ENCODE measurements at regions not wholly inside any gene's neighbourhood (a gene's known extent, or its start where the extent isn't known, plus 50 kb on each side); places are given as distances from the start of the nearest gene placed in this dataset.

- H3K36me3 Mint-ChIP-seq, result no peaks in the 10 kb centered on the region
- no peaks in the 10 kb centered on the region for H3K9me3 Mint-ChIP-seq
- peaks cover 17% of the 10 kb centered on the region for H3K4me1 Mint-ChIP-seq
- no peak overlapping the region for H3K4me3 Mint-ChIP-seq
- no peaks in the 10 kb centered on the region for H3K27me3 Mint-ChIP-seq
- H3K27ac Mint-ChIP-seq, result no peak overlapping the region
These were observed 64.3 kb upstream of the PPARA start for GRCh38 chr22:46085828-46086576.

DNA sequence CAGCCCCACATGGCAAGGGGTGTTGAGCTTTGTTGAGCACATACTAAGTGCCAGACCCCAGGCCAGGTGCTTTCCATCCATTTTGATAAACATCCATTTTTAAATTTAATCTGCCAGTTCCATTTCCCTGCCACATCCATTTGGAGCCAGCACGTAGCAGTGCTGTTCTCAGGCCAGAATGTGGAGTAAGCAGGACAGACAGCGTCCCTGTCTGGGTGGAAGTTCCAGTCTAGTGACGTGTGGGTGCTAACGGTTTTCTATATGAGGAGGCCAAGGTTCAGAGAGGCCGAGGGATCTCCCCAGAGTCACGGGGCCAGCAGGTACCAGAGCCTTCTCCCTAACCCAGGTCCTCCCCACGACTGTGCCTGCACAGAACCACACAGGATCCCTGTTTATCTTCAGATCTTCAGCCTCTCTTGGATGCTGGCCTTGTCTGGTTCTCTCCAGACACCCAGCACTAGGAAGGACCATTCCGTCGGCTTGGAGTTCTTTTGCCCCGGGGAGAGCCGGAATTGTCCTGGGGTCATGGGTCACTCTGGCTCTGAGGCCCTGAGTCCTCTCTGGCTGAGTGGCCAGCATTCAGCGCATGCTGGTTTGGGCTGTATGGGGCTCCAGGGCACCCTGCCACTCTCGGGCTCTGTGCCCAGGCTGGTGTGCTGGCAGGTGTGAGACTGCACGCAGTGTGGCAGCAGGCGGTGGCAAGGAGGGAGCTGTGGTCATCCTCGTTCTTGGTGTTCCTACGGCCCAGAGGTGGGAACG is 63.6 kb upstream of the PPARA start:
- no peaks in the 10 kb centered on the region for H3K9me3 Mint-ChIP-seq
- no peak overlapping the region for H3K4me3 Mint-ChIP-seq
- H3K27me3 Mint-ChIP-seq, result no peaks in the 10 kb centered on the region
- no peaks in the 10 kb centered on the region for H3K36me3 Mint-ChIP-seq
- H3K4me1 Mint-ChIP-seq, result peaks cover 24% of the 10 kb centered on the region
- H3K27ac Mint-ChIP-seq, result no peak overlapping the region

GRCh38 chr22:46087336-46087690 is 63.0 kb upstream of the PPARA start:
- Mint-ChIP-seq H3K27me3 (no peaks in the 10 kb centered on the region), H3K9me3 (no peaks in the 10 kb centered on the region), H3K36me3 (no peaks in the 10 kb centered on the region), H3K27ac (no peak overlapping the region), H3K4me1 (peaks cover 20% of the 10 kb centered on the region), H3K4me3 (no peak overlapping the region)

DNA sequence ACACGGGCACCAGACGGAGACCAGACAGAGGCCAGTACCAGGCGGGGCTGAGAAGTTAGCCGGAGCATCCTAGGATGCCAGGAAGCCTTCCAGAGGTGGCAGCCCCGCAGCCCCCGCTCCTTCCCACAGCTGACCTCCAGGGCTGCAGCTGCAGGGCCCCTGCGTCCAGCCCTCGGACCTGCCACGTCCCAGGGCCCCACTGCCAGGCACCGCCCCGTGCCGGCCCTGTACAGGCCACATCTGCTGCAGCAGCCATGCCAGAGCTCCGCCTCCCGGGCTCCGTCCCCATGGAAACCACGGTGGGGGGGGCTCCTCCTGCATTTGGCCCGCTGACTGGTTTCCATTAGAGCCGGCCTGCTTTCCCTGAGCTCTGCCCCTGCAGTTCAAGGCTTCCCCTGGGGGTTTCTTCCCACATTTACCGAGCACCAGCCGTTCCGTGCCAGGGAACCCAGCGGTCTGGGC is 62.5 kb upstream of the PPARA start:
- Mint-ChIP-seq H3K4me3 (no peak overlapping the region), H3K9me3 (no peaks in the 10 kb centered on the region), H3K27me3 (no peaks in the 10 kb centered on the region), H3K4me1 (peaks cover 20% of the 10 kb centered on the region), H3K27ac (no peak overlapping the region), H3K36me3 (no peaks in the 10 kb centered on the region)

DNA sequence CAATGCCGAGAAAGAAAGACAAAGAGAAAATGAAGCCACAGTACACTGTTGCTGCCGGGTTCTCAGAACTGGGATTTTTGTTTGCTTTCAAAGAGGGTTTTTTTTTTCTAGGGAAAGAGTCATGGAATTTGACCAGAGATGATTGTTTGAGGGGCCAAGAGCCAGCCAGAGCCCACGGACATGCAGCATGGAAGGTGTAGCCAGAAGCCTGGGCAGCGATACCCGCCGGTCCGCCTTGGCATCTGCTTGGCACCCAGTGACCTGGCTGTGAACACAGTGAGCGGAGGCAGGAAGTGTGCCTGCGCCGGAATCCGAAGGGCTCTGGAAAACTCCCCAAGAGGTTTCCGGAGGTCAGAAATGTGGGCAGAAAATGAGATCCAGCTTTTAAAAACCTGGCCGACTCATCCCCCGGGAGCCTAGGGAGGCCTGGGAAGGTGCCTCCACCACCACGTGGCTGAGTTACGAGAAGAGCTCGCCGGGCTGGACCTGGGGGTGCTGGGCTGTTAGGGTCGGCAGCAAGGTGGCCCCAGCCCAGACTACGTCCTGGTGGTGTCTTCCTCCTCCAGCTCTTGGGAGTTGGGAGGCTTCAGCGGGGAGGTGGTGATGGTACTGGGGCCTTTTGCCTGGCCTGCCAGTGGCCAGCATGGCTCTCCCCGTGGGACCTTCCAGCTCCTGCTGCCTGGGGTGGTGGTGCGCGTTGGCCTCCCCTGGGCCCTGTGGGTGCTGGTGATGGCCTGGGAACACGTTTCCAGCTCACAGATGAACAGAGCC is 61.6 kb upstream of the PPARA start:
- Mint-ChIP-seq H3K4me1 (peaks cover 14% of the 10 kb centered on the region), H3K4me3 (no peak overlapping the region), H3K36me3 (no peaks in the 10 kb centered on the region), H3K27ac (no peak overlapping the region), H3K27me3 (no peaks in the 10 kb centered on the region), H3K9me3 (no peaks in the 10 kb centered on the region)

GRCh38 chr22:46089426-46090035 is 60.8 kb upstream of the PPARA start:
- Mint-ChIP-seq H3K27ac (no peak overlapping the region), H3K9me3 (no peaks in the 10 kb centered on the region), H3K4me3 (no peak overlapping the region), H3K27me3 (no peaks in the 10 kb centered on the region), H3K36me3 (no peaks in the 10 kb centered on the region), H3K4me1 (peaks cover 11% of the 10 kb centered on the region)

DNA sequence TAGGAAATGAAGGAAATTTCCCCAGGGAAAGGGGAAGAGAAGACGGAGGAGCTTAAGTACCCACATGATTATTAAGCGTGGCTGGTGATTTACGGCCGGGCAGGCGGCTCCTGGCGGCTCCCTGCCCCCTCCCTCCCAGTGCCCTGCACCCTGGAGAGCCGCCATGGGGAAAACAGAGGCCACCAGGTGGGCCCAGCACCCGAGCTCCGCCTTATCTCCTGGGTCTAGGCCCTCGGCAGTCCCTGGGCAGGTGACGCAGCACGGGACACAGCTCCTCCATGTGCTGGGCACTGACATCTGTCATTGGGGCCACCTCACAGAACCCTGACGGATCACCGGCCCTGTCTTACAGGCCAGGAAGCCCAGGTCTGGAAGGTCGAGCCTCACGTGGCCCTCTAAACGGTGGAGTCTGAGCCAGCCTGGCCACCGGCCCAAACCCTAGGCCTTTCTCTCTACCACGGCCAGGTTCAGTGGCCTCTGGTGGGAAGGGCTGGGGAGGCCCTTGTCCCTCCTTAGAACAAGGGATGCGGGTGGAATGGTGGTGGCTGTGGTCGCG is 60.2 kb upstream of the PPARA start:
- Mint-ChIP-seq H3K27me3 (no peaks in the 10 kb centered on the region), H3K36me3 (no peaks in the 10 kb centered on the region), H3K4me3 (no peak overlapping the region), H3K27ac (peak overlapping the region; percentile 30), H3K9me3 (no peaks in the 10 kb centered on the region), H3K4me1 (peaks cover 11% of the 10 kb centered on the region)

- no peaks in the 10 kb centered on the region for H3K36me3 Mint-ChIP-seq
- H3K9me3 Mint-ChIP-seq, result no peaks in the 10 kb centered on the region
- H3K27me3 Mint-ChIP-seq, result no peaks in the 10 kb centered on the region
- no peak overlapping the region for H3K4me3 Mint-ChIP-seq
- no peak overlapping the region for H3K27ac Mint-ChIP-seq
- H3K4me1 Mint-ChIP-seq, result peaks cover 11% of the 10 kb centered on the region
These were observed 59.6 kb upstream of the PPARA start for GRCh38 chr22:46090631-46091201.

DNA sequence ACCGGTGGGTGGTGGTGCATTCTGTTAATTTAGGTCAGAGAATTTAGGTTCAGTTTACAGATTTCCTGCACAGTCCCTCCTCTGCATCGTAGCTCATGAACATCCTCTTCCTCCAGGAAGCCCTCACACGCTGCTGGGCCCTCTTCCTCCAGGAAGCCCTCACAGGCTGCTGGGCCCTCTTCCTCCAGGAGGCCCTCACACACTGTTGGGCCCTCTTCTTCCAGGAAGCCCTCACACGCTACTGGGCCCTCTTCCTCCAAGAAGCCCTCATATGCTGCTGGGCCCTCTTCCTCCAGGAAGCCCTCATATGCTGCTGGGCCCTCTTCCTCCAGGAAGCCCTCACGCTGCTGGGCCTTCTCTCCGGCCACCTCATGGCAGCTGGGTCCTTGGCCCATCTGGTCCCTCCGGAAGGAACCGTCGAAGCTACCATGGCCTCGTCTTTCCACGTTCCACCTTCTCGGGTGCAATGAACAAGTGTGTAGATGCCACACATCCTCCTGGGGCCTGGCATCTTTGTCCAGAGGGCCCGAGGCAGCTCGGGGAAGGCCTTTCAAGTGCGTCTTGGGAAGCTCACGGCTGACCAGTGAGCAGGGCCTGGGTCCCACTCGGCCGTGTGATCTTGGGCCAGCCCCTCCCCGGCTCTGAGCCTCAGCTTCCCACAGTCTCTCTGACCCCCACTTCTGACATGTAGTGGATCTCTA is 58.9 kb upstream of the PPARA start:
- H3K4me3 Mint-ChIP-seq, result no peak overlapping the region
- peaks cover 11% of the 10 kb centered on the region for H3K4me1 Mint-ChIP-seq
- H3K9me3 Mint-ChIP-seq, result no peaks in the 10 kb centered on the region
- H3K36me3 Mint-ChIP-seq, result no peaks in the 10 kb centered on the region
- H3K27ac Mint-ChIP-seq, result no peak overlapping the region
- no peaks in the 10 kb centered on the region for H3K27me3 Mint-ChIP-seq

DNA sequence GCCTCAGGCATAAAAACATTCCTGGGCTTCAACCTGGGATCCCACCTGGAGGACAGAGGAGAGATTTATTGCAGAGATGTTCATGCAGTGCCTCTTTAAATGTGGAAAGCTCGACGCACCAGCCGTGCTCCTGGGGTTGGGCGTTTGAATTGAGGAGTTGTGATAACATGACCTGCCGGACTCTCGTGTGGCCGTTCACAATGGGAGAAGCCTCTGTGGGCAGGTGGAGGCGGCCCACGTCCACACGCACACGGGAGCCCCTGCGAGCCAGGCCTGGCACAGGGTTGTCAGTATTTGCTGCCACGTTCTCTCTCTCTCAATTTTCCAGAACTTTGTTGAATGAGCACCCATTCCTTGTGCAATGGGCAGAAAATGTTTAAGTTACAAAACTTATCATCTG is 58.3 kb upstream of the PPARA start:
- Mint-ChIP-seq H3K9me3 (no peaks in the 10 kb centered on the region), H3K4me1 (peaks cover 11% of the 10 kb centered on the region), H3K27ac (no peak overlapping the region), H3K36me3 (no peaks in the 10 kb centered on the region), H3K4me3 (no peak overlapping the region), H3K27me3 (no peaks in the 10 kb centered on the region)

- Mint-ChIP-seq H3K36me3 (no peaks in the 10 kb centered on the region), H3K27ac (no peak overlapping the region), H3K27me3 (no peaks in the 10 kb centered on the region), H3K9me3 (no peaks in the 10 kb centered on the region), H3K4me3 (no peak overlapping the region), H3K4me1 (peaks cover 11% of the 10 kb centered on the region)
These were observed 57.5 kb upstream of the PPARA start for GRCh38 chr22:46092670-46093410.

GRCh38 chr22:46093796-46094195 is 56.5 kb upstream of the PPARA start:
- Mint-ChIP-seq H3K4me3 (no peak overlapping the region), H3K4me1 (peaks cover 7% of the 10 kb centered on the region), H3K36me3 (no peaks in the 10 kb centered on the region), H3K9me3 (no peaks in the 10 kb centered on the region), H3K27ac (no peak overlapping the region), H3K27me3 (no peaks in the 10 kb centered on the region)

DNA sequence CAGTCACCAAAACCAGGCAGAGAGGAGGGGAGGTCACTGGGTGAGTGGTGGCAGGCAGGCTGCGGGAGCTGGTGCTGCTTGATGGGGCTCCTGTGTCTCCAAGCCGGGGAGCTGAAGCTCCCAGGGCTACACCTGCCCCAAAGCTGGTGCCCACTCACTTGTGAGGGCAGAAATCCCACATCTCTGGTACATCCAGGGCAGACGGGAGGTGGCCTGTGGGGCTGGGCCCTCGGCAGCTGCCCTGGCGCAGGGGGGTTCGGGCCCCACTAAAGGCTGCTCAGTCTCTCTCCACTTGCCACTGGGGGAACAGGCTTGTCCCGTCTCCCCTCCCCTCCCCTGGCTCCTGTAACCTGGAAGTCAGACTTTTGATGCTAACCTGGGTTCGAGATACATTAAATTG is 55.6 kb upstream of the PPARA start:
- H3K36me3 Mint-ChIP-seq, result no peaks in the 10 kb centered on the region
- peaks cover 7% of the 10 kb centered on the region for H3K4me1 Mint-ChIP-seq
- no peak overlapping the region for H3K27ac Mint-ChIP-seq
- no peaks in the 10 kb centered on the region for H3K9me3 Mint-ChIP-seq
- H3K4me3 Mint-ChIP-seq, result no peak overlapping the region
- H3K27me3 Mint-ChIP-seq, result no peaks in the 10 kb centered on the region

GRCh38 chr22:46096051-46096450 is 54.3 kb upstream of the PPARA start:
- no peaks in the 10 kb centered on the region for H3K27me3 Mint-ChIP-seq
- H3K36me3 Mint-ChIP-seq, result no peaks in the 10 kb centered on the region
- H3K9me3 Mint-ChIP-seq, result no peaks in the 10 kb centered on the region
- H3K4me1 Mint-ChIP-seq, result peaks cover 6% of the 10 kb centered on the region
- no peak overlapping the region for H3K27ac Mint-ChIP-seq
- no peak overlapping the region for H3K4me3 Mint-ChIP-seq
